CD14-positive monocyte (primary cell): ENCODE measurements at regions not wholly inside any gene's neighbourhood (a gene's known extent, or its start where the extent isn't known, plus 50 kb on each side); places are given as distances from the start of the nearest gene placed in this dataset.

Experiments
- DNase-seq, 3 donors: peaks; one replicate each; pipeline ENCODE4 v3.0.0-alpha.2; 2011 to 2022
- H2AFZ ChIP-seq: 2 replicates; pipeline ENCODE4 v1.6.0; 2012; ENCODE audit warnings: mild to moderate bottlenecking, low read depth, low read length, inconsistent platforms; ENCODE audit not compliant: insufficient read depth, poor library complexity, severe bottlenecking
- H3K27ac ChIP-seq, 2 donors: 1 replicate in 1 of 2; 2 replicates in 1 of 2; pipeline ENCODE4 v1.5.1; 2012 to 2013; ENCODE audit warnings: low read length in 2 of 2, control low read depth in 1 of 2, inconsistent platforms in 1 of 2, low read depth in 1 of 2, mild to moderate bottlenecking in 1 of 2
- H3K27me3 ChIP-seq, 2 donors: one replicate each; pipeline versions ENCODE4 v1.6.0 to v1.6.1; 2011 to 2013; ENCODE audit warnings: low read length in 2 of 2; ENCODE audit not compliant: control insufficient read depth in 2 of 2, insufficient read depth in 2 of 2
- H3K36me3 ChIP-seq, 2 donors: replicated peaks in 1 of 2; 1 replicate in 1 of 2; 2 replicates in 1 of 2; pipeline versions ENCODE4 v1.5.1 to v1.6.1; 2012 to 2013; ENCODE audit warnings: low read length in 2 of 2, control low read depth in 1 of 2, inconsistent platforms in 1 of 2, mild to moderate bottlenecking in 1 of 2; ENCODE audit not compliant: insufficient read depth in 2 of 2, control insufficient read depth in 1 of 2
- H3K4me1 ChIP-seq, 2 donors: 1 replicate in 1 of 2; 2 replicates in 1 of 2; pipeline versions ENCODE4 v1.5.1 to v1.6.1; 2012 to 2013; ENCODE audit warnings: low read length in 2 of 2, control low read depth in 1 of 2, inconsistent platforms in 1 of 2, mild to moderate bottlenecking in 1 of 2, moderate library complexity in 1 of 2; ENCODE audit not compliant: insufficient read depth in 2 of 2, control insufficient read depth in 1 of 2
- H3K4me2 ChIP-seq: replicated peaks from 2 replicates; pipeline ENCODE3; 2012; ENCODE audit warnings: low read length, moderate library complexity, mild to moderate bottlenecking; ENCODE audit not compliant: poor library complexity, severe bottlenecking; ENCODE audit errors: extremely low read depth
- H3K4me3 ChIP-seq, 3 experiments: fragments of 200-600 bp in 1 of 3; sonication (generic) in 1 of 3; replicated peaks in 1 of 3; 1 replicate in 2 of 3; 2 replicates in 1 of 3; pipeline ENCODE4 v1.5.1; 2011 to 2013; ENCODE audit warnings: low read length in 3 of 3, mild to moderate bottlenecking in 3 of 3, control low read depth in 2 of 3, low read depth in 2 of 3, inconsistent platforms in 1 of 3, moderate library complexity in 1 of 3
- H3K79me2 ChIP-seq: 2 replicates; pipeline ENCODE4 v1.6.0; 2012; ENCODE audit warnings: mild to moderate bottlenecking, control low read depth, inconsistent platforms, low read length, moderate library complexity; ENCODE audit not compliant: insufficient read depth
- H3K9ac ChIP-seq: 2 replicates; pipeline ENCODE4 v1.6.0; 2017; ENCODE audit warnings: low read length, mild to moderate bottlenecking; ENCODE audit not compliant: insufficient read depth, poor library complexity, severe bottlenecking
- H3K9me3 ChIP-seq, 2 donors: replicated peaks in 1 of 2; 1 replicate in 1 of 2; 2 replicates in 1 of 2; pipeline versions ENCODE4 v1.5.1 to v1.6.1; 2012 to 2013; ENCODE audit warnings: low read length in 2 of 2, control low read depth in 1 of 2; ENCODE audit not compliant: control insufficient read depth in 1 of 2, insufficient read depth in 1 of 2
- H4K20me1 ChIP-seq: 2 replicates; pipeline ENCODE4 v1.6.0; 2012; ENCODE audit warnings: mild to moderate bottlenecking, low read length, control low read depth, moderate library complexity; ENCODE audit not compliant: insufficient read depth
- H3K27ac Mint-ChIP-seq, 7 donors: one replicate each; pipeline ENCODE4 v1.8.0; 2020; ENCODE audit warnings: mild to moderate bottlenecking in 7 of 7, mixed read lengths in 7 of 7, moderate library complexity in 6 of 7, inconsistent platforms in 2 of 7
- H3K27me3 Mint-ChIP-seq, 3 donors: one replicate each; pipeline ENCODE4 v1.8.0; 2021 to 2022; ENCODE audit warnings: low read depth in 3 of 3, mild to moderate bottlenecking in 3 of 3, mixed read lengths in 3 of 3, moderate library complexity in 3 of 3, inconsistent platforms in 1 of 3
- H3K36me3 Mint-ChIP-seq, 2 donors: one replicate each; pipeline ENCODE4 v1.8.0; 2020; ENCODE audit warnings: mixed read lengths in 2 of 2, inconsistent platforms in 1 of 2, mild to moderate bottlenecking in 1 of 2
- H3K4me1 Mint-ChIP-seq: one replicate; pipeline ENCODE4 v1.8.0; 2020; ENCODE audit warnings: mild to moderate bottlenecking, mixed read lengths
- H3K4me3 Mint-ChIP-seq, 2 donors: one replicate each; pipeline ENCODE4 v1.8.0; 2020; ENCODE audit warnings: mild to moderate bottlenecking in 2 of 2, mixed read lengths in 2 of 2, moderate library complexity in 1 of 2
- H3K9me3 Mint-ChIP-seq, 7 donors: one replicate each; pipeline ENCODE4 v1.8.0; 2020 to 2022; ENCODE audit warnings: mixed read lengths in 7 of 7, mild to moderate bottlenecking in 6 of 7, moderate library complexity in 6 of 7, inconsistent platforms in 2 of 7
- CTCF ChIP-seq: fragments of 200-600 bp; IDR thresholded peaks from one replicate; pipeline ENCODE4 v1.8.0; 2022; ENCODE audit warnings: antibody characterized with exemption, mild to moderate bottlenecking
- WGBS: methylation state at CpG from one replicate; pipeline ENCODE4 v1.1.5; 2013; ENCODE audit warnings: missing lambda C conversion rate; ENCODE audit not compliant: insufficient coverage; 5-methylcytosine and 5-hydroxymethylcytosine counted together
- intact Hi-C, 2 donors: fragments of 100-400 bp; cut with micrococcal nuclease; formaldehyde crosslinking; loops; one replicate each; pipeline versions ENCODE4 v1.15.0 to v1.15.1; 2023

- H3K4me2 ChIP-seq: no peak overlapping the region
- intact Hi-C loops: no loop called here
- Mint-ChIP-seq H3K4me1 (no peaks in the 10 kb centered on the region), H3K4me3 (no peak overlapping the region), H3K27me3 (peaks cover 3 to 6% (median 3%) of the 10 kb centered on the region in 3 donors), H3K36me3 (no peaks in the 10 kb centered on the region), H3K27ac (no peak overlapping the region), H3K9me3 (peaks cover 0 to 1% (median 0%) of the 10 kb centered on the region in 7 donors)
- no peak overlapping the region for H2AFZ ChIP-seq
- H3K4me3 ChIP-seq: no peak overlapping the region
- TF ChIP-seq CTCF: no peak
- 90% methylated on average over 3 of the region's 3 CpGs for WGBS
- no peaks in the 10 kb centered on the region for H4K20me1 ChIP-seq
- H3K4me1 ChIP-seq: no peaks in the 10 kb centered on the region
- H3K79me2 ChIP-seq: no peaks in the 10 kb centered on the region
- no peak for DNase-seq
- H3K27ac ChIP-seq: no peak overlapping the region
- no peaks in the 10 kb centered on the region for H3K36me3 ChIP-seq
- H3K9ac ChIP-seq: no peak overlapping the region
- no peaks in the 10 kb centered on the region for H3K9me3 ChIP-seq
- no peaks in the 10 kb centered on the region for H3K27me3 ChIP-seq
These were observed 69.1 kb upstream of the B3GAT1 start for GRCh38 chr11:134481135-134481534.

GRCh38 chr11:134480136-134480712 lies 68.2 kb upstream of the B3GAT1 start:
- intact Hi-C loops: no loop called here

More at GRCh38 chr11:134480136-134480712, 68.2 kb upstream of the B3GAT1 start:
- no peaks in the 10 kb centered on the region for H3K79me2 ChIP-seq
- H3K9me3 ChIP-seq: no peaks in the 10 kb centered on the region
- H3K4me3 Mint-ChIP-seq: no peak overlapping the region
- no peak overlapping the region for H3K27ac ChIP-seq
- no peaks in the 10 kb centered on the region for H3K4me1 Mint-ChIP-seq
- H4K20me1 ChIP-seq: no peaks in the 10 kb centered on the region
- no peaks in the 10 kb centered on the region for H3K4me1 ChIP-seq
- H3K36me3 ChIP-seq: no peaks in the 10 kb centered on the region
- no peak for DNase-seq
- peaks cover 0 to 1% (median 0%) of the 10 kb centered on the region in 7 donors for H3K9me3 Mint-ChIP-seq
- H3K4me3 ChIP-seq: no peak overlapping the region
- no peaks in the 10 kb centered on the region for H3K27me3 ChIP-seq
- no peaks in the 10 kb centered on the region for H3K36me3 Mint-ChIP-seq
- peaks cover 3 to 6% (median 3%) of the 10 kb centered on the region in 3 donors for H3K27me3 Mint-ChIP-seq
- H3K4me2 ChIP-seq: no peak overlapping the region
- H2AFZ ChIP-seq: no peak overlapping the region
- TF ChIP-seq CTCF: no peak
- no peak overlapping the region for H3K9ac ChIP-seq
- WGBS: 75% methylated on average over 3 of the region's 5 CpGs
- no peak overlapping the region for H3K27ac Mint-ChIP-seq
